Body of pancreas (tissue), 4 donors: ENCODE measurements at regions not wholly inside any gene's neighbourhood (a gene's known extent, or its start where the extent isn't known, plus 50 kb on each side); places are given as distances from the start of the nearest gene placed in this dataset.

Source experiments
- ATAC-seq: fragments of 150-250 bp; one replicate; pipeline ENCODE4 v1.9.1; 2016
- DNase-seq, 4 donors: peaks; one replicate each; pipeline ENCODE4 v3.0.0-alpha.2; 2019
- H3K27ac ChIP-seq, 4 donors: fragments of 200-600 bp; sonication (generic); 1 replicate in 3 of 4; 2 replicates in 1 of 4; pipeline versions ENCODE4 v1.5.1 to v1.6.1; 2016 to 2019; ENCODE audit warnings: mild to moderate bottlenecking in 1 of 4, mixed read lengths in 1 of 4, moderate library complexity in 1 of 4
- H3K27me3 ChIP-seq, 2 donors: fragments of 200-600 bp; sonication (generic); one replicate each; pipeline ENCODE4 v1.6.0; 2016; ENCODE audit warnings: mild to moderate bottlenecking in 1 of 2
- H3K36me3 ChIP-seq, 2 donors: fragments of 200-600 bp; sonication (generic); replicated peaks in 1 of 2; 2 replicates each; pipeline ENCODE4 v1.5.1; 2016; ENCODE audit warnings: low read depth in 2 of 2; ENCODE audit not compliant: insufficient read depth in 1 of 2
- H3K4me1 ChIP-seq: fragments of 200-600 bp; sonication (generic); one replicate; pipeline ENCODE4 v1.6.0; 2016
- H3K4me3 ChIP-seq, 2 donors: fragments of 200-600 bp; sonication (generic); 1 replicate in 1 of 2; 2 replicates in 1 of 2; pipeline ENCODE4 v1.5.1; 2016 to 2019
- H3K9me3 ChIP-seq, 3 donors: fragments of 200-600 bp; sonication (generic); 1 replicate in 2 of 3; 2 replicates in 1 of 3; pipeline ENCODE4 v1.5.1; 2016
- POLR2A ChIP-seq, 3 donors: fragments of 450-650 bp; IDR thresholded peaks; one replicate each; pipeline ENCODE4 v1.6.1; 2016; ENCODE audit warnings: antibody characterized with exemption in 3 of 3, mild to moderate bottlenecking in 2 of 3
- WGBS, 2 donors: methylation state at CpG; one replicate each; pipeline ENCODE4 v1.1.5; 2017; 5-methylcytosine and 5-hydroxymethylcytosine counted together
- intact Hi-C: fragments of 100-400 bp; cut with DNase I; formaldehyde crosslinking; loops from one replicate; pipeline ENCODE4 v1.15.1; 2023
- TF ChIP-seq, protein P1 (sequence below), 7 experiments: fragments of 450-650 bp in 4 of 7; fragments of 200-600 bp in 3 of 7; sonication (generic) in 3 of 7; IDR thresholded peaks; one replicate each; pipeline ENCODE4 v1.5.1; 2016 to 2019; ENCODE audit warnings: antibody characterized with exemption in 7 of 7

DNA sequence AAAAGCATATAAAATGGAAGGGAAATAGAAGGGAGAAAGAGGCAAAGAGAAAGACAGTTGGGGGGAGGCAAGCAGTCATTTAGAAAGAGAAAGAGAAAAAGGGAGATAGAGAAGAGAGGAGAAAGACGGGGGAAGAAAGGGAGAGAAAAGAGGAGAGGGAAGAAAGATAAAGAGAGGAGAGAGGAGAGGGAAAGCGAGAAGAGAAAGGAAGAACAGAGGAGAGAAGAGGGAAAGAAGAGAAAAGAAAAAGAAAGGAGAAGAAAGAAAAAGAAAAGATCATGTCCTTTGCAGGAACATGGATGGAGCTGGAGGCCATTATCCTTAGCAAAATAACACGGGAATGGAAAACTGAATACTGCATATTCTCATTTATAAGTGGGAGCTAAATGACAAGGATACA is 247.7 kb downstream of the MIAT start:
- no peaks in the 10 kb centered on the region for H3K36me3 ChIP-seq
- no peak overlapping the region for H3K27ac ChIP-seq
- TF ChIP-seq, protein P1, sequence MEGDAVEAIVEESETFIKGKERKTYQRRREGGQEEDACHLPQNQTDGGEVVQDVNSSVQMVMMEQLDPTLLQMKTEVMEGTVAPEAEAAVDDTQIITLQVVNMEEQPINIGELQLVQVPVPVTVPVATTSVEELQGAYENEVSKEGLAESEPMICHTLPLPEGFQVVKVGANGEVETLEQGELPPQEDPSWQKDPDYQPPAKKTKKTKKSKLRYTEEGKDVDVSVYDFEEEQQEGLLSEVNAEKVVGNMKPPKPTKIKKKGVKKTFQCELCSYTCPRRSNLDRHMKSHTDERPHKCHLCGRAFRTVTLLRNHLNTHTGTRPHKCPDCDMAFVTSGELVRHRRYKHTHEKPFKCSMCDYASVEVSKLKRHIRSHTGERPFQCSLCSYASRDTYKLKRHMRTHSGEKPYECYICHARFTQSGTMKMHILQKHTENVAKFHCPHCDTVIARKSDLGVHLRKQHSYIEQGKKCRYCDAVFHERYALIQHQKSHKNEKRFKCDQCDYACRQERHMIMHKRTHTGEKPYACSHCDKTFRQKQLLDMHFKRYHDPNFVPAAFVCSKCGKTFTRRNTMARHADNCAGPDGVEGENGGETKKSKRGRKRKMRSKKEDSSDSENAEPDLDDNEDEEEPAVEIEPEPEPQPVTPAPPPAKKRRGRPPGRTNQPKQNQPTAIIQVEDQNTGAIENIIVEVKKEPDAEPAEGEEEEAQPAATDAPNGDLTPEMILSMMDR (IDR thresholded peaks at IDR 0.05), result no peak
- TF ChIP-seq POLR2A (IDR thresholded peaks at IDR 0.05), result no peak
- no peak for DNase-seq
- H3K9me3 ChIP-seq, result no peaks in the 10 kb centered on the region
- intact Hi-C loops, result no loop called here
- H3K27me3 ChIP-seq, result no peaks in the 10 kb centered on the region
- no peaks in the 10 kb centered on the region for H3K4me1 ChIP-seq
- 52 to 75% methylated on average over 3 of the region's 3 CpGs for WGBS, 2 donors
- no peak overlapping the region for H3K4me3 ChIP-seq
- ATAC-seq, result no peak

DNA sequence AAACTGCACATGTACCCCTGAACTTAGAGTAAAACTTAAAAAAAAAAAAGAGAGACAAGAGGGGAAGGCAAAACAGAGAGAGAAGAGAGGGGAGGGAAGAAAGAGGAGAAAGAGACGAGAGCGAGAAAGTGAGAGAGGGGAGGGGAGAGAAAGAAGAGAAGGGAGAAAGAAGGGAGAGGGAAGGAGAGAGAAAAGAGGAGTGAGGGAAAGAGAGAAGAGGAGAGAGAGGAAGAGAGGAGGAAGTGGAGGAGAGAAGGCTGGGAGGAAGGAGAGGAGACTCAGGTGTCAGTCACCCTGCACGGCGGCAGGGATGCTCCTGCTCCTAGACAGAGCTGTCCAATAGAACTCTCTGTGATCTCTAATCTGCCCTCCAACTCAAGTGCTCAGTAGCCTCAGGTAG is 248.3 kb downstream of the MIAT start:
- no peak for TF ChIP-seq POLR2A (IDR thresholded peaks at IDR 0.05)
- TF ChIP-seq, protein P1 (IDR thresholded peaks at IDR 0.05), result no peak

DNA sequence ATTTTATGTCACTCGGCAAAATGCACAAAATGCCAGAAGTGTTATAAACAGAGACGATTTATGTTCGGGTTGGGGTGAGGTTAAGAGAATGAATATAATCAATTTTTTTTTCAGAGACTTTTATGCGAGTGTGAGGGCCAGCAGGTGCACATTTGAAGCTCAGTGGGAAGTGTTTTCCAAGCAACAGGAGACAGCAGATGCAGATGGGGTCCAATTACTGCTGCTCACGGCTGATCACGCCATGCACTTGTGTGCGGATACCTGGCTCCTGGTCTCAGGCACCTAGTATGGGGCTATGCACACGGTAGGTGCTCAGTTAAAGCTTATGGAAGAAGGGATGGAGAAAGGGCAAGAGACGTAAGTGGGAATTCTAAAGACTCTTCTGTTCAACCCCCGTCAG is 249.1 kb downstream of the MIAT start:
- intact Hi-C loops, result no loop called here
- no peak overlapping the region for H3K27ac ChIP-seq
- H3K27me3 ChIP-seq, result no peaks in the 10 kb centered on the region
- DNase-seq (no peak), ATAC-seq (no peak)
- WGBS, 2 donors, result 78 to 83% methylated on average over 10 of the region's 10 CpGs
- TF ChIP-seq, protein P1 (IDR thresholded peaks at IDR 0.05), result no peak
- no peak for TF ChIP-seq POLR2A (IDR thresholded peaks at IDR 0.05)
- no peaks in the 10 kb centered on the region for H3K9me3 ChIP-seq
- no peaks in the 10 kb centered on the region for H3K4me1 ChIP-seq
- no peaks in the 10 kb centered on the region for H3K36me3 ChIP-seq
- no peak overlapping the region for H3K4me3 ChIP-seq

More for the DNA sequence above, 248.3 kb downstream of the MIAT start:
- H3K4me3 ChIP-seq, result no peak overlapping the region
- intact Hi-C loops, result no loop called here
- no peaks in the 10 kb centered on the region for H3K9me3 ChIP-seq
- WGBS, 2 donors, result 57 to 81% methylated on average over 4 of the region's 4 CpGs
- H3K27me3 ChIP-seq, result no peaks in the 10 kb centered on the region
- no peak overlapping the region for H3K27ac ChIP-seq
- no peaks in the 10 kb centered on the region for H3K36me3 ChIP-seq
- no peak for ATAC-seq
- no peak for DNase-seq
- no peaks in the 10 kb centered on the region for H3K4me1 ChIP-seq

DNA sequence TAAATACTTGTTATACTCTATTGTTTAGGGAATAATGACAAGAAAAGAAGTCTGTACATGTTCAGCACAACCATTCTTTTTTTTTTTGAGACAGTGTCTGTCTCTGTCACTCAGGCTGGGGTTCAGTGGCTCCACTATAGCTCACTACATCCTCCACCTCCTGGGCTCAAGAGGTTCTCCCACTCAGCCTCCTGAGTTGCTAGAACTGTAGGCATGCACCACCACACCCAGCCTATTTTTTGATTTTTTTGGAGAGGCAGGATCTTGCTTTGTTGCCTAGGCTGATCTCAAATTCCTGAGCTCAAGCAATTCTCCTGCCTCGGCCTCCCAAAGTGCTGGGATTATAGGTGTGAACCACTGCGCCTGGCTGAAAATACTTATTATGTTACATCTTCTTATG is 250.0 kb downstream of the MIAT start:
- Histone ChIP-seq H3K4me1 (no peaks in the 10 kb centered on the region), H3K4me3 (no peak overlapping the region), H3K36me3 (no peaks in the 10 kb centered on the region), H3K9me3 (no peaks in the 10 kb centered on the region), H3K27me3 (no peaks in the 10 kb centered on the region), H3K27ac (no peak overlapping the region)
- intact Hi-C loops, result no loop called here
- 92 to 100% methylated on average over 2 of the region's 2 CpGs for WGBS, 2 donors
- DNase-seq (no peak), ATAC-seq (no peak)
- no peak for TF ChIP-seq POLR2A (IDR thresholded peaks at IDR 0.05)
- TF ChIP-seq, protein P1 (IDR thresholded peaks at IDR 0.05), result no peak

DNA sequence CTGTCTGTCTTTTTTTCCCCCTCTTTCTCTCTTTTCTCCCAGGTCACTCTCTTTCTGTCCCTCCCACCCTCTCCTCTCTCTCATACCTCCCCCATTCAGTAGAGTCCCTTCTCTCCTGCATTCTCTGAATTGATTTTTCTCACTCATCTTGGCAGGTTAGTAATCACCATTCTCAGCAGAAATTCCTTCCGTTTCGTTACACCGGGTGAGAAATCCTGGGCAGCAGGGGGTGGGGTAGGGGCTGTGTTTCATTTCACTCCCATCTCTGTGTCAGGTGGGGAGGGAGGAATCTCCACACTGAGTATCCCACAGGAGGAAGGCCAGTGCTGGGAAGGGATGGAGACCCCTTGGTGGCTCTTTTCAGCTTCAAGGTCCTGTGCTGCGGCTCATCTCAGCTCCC is 253.5 kb downstream of the MIAT start:
- Histone ChIP-seq H3K27me3 (no peaks in the 10 kb centered on the region), H3K4me1 (no peaks in the 10 kb centered on the region), H3K36me3 (no peaks in the 10 kb centered on the region), H3K9me3 (no peaks in the 10 kb centered on the region), H3K27ac (no peak overlapping the region), H3K4me3 (no peak overlapping the region)
- DNase-seq (no peak), ATAC-seq (no peak)
- 31 to 58% methylated on average over 3 to 4 of the region's 4 CpGs for WGBS, 2 donors
- intact Hi-C loops, result no loop called here
- TF ChIP-seq, protein P1 (IDR thresholded peaks at IDR 0.05), result no peak
- no peak for TF ChIP-seq POLR2A (IDR thresholded peaks at IDR 0.05)
